RPMI7951 (cell line): ENCODE measurements at regions not wholly inside any gene's neighbourhood (a gene's known extent, or its start where the extent isn't known, plus 50 kb on each side); places are given as distances from the start of the nearest gene placed in this dataset.
"Not testable (repeated sequence)": the region's sequence is repeated elsewhere in the genome, so short reads cannot be mapped to it uniquely, and the experiment has no call there.

Experiments used
- DNase-seq: peaks from one replicate; pipeline ENCODE4 v3.0.0-alpha.2; 2012; ENCODE audit warnings: low read depth

DNA sequence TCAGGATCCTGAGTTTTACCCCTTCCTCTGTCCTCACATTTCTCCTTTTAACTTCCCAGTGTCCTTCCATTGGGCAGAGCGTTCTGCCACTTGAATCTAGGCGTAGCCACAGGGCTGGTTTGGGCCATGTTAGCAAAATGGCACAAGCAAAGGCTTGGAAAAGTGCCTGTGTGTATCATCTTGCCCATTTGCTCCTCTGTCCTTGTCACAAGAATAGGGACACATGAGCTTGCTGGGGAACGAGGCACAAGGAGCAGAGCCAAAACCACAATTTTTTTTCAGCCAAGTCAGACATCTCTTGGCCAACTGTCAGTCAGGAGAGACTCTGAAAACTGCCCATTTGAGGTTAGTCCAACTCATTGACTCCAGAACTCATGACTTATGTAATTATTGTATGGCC, 285.2 kb downstream of the ZNF248 start:
- no peak for DNase-seq

DNA sequence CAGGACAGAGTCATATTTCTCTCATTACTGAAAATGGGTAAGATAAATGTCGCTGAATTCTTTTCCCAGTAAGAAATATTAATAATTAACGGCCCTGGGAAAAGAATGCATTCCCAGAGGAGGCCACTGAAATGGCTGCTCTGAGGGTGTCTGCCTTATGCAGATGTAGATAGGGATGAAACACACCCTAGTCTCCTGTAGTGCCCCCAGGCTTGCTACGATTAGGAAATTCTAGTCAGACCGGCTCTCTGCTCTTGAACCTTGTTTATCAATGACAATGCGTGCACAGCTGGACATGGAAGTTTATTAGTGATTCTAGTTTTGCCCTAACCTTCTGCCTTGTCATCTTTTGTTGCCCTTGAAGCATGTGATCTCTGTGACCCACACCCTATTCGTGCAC, 291.1 kb downstream of the ZNF248 start:
- no peak for DNase-seq

DNA sequence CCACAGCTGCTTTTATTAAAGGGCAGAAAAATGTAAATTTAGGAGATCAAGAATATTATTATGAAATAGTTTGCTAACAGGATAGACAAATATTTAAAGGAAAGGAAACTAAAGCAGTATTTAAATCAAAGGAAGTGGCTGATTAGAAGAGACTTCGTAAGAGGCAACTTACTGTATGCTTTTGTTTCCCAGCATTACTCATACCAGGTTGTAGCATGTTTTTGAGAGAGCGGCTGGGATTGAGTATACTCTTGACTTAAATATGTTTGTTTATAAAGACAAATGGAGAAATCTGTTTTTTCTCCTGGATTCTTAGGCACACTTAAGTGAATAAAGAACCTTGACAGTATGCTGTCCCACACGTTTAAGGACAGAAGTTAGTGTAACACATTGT, 293.7 kb downstream of the ZNF248 start:
- no peak for DNase-seq

DNA sequence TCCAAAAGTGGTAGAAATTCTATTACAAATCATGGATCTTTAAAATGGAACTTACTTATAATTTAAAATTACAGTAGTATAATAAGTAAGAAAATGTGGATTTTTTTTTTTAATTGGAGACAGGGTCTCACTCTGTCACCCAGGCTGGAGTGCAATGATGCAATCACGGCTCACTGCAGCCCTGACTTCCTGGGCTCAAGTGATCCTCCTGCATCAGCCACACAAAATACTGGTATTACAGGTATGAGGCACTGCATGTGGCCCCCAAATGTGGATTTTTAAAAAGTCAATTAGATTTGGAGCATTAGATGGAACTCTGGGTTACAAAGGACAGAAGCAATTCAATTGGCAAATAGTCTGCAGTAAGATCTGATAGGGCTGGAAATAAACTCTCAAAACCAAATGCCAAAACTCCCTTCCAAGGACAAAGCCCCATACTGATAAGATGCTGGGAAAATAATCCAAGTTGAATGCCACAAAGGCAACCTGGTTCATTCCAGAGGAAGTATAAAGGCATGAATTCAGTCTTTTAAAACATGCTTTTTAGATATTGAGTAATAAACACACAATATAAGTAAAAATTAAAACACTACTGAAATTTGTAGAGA, 294.2 kb downstream of the ZNF248 start:
- no peak for DNase-seq

DNA sequence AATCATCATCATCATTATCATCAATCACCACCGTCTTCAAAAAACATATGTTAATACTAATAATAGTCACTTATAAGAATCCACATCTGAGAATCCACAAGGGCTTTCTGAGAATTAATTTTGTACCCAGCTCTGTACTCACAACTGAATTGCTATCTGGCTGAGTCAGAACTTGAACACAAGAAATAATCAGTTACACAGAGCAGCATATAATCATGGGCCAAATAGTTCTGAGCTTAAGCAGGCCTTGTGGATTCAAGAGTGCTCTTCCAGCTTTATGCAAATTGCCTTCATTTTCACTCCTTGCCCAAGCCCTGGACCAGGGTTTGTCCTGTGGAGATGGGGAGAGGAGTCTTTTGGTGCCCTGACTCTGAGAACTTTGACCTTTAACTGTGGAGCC, 304.5 kb downstream of the ZNF248 start:
- DNase-seq = no peak

DNA sequence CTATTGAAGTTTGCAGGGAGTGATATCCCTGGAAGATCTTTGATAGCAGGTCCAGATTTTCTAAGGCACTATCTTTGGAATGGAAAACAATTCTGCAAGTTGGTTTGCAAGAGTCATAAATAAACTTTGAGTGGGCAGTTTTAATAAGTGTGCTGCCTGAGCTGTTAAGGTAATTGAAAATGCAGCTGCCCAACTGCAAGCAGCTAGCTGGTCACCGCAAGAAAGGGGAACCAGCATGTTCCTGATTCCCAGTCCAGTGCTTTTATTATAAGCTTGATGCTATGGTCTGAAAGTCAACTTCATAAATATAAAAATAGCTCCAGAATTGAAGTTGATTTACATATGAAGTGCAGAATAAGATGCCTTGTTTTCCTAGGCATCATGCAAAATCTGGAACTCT, 308.4 kb downstream of the ZNF248 start:
- DNase-seq = no peak

DNA sequence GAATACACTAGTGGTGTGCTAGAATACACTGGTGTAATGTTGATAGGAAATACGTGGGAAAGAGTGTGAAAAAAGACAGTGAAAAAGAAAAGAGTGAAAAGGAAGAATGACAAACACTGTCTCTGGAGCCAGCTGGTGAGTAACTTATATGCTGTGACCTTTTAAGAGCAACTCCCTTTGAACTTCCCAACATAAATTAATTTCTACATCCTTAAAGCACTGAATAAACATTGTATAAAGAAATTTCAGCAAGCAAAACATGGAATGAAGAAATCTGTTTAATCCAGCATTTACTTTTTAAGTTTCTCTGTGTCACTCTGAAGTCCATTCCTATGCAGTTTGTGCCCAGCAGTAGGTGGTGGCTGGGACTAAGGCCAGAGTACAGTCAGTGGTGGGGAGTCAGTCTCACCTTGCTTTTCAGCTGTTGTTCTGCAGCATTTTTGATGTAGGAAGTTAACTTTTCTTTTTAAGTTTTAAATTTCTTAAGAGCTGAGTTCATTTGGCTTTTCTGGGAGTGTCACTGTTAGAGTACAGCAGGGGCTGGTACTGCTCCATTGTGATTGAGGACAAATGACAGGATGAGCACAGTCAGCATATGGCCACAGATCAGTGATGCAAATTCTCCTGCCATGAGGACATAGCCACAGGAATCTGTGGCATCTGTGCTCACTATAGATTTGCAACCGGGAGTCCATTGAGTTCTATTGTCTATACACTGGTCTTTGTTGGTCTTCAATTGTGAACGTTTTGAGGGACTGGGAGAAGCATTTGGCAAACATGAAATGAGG, 321.8 kb downstream of the ZNF248 start:
- DNase-seq = peak; percentile 31

DNA sequence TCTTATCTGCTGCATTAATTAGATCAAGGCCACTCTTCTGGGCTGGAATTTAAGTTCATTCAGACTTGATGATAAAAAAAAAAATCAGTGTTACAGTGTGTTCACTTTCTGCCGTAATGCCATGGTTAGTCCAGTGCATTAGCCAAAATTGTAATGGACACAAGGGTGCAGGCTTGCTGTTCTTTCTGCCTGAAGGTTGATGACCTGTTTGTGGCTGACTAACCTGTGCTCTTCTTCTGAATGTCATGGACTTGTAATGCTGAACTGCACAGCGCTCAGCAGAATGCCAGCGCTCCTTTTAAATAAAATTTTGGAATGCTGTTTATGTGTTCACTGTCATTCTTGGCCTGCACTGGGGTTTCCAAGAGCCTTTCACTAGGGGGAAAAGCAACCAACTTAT, 323.2 kb downstream of the ZNF248 start:
- DNase-seq = no peak

DNA sequence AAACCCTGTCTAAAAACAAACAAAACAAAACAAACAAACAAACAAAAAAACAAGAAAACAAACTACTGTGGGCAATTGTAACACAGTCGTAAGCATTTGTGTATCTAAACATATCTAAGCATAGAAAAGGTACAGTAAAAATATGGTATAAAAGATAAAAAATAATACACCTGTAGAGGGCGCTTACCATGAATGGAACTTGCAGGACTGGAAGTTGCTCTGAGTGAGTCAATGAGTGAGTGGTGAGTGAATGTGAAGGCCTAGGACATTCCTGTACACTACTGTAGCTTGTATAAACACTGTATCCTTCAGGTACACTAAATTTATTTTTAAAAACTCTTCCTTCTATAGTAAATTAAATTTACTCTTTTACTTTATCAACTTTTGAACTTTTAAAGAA, 332.0 kb downstream of the ZNF248 start:
- peak; percentile 10 for DNase-seq

DNA sequence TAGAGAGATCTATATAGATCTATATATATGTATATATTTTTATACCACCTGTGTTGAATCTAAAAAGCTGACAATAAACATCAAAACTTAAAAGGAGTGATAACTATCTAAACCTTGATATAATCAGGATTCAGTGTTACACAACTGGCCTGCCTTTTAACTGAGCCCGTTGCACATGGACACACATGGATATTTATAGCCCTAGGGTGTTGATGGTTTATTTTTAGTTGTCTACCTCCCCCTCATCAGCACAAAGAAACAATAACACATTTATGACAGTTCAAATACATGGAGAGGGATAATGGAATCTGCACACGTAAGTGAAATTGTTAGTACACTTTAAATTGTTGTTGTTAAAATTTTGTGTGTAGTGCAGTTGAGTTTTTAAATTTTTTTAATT, 336.9 kb downstream of the ZNF248 start:
- DNase-seq = no peak

DNA sequence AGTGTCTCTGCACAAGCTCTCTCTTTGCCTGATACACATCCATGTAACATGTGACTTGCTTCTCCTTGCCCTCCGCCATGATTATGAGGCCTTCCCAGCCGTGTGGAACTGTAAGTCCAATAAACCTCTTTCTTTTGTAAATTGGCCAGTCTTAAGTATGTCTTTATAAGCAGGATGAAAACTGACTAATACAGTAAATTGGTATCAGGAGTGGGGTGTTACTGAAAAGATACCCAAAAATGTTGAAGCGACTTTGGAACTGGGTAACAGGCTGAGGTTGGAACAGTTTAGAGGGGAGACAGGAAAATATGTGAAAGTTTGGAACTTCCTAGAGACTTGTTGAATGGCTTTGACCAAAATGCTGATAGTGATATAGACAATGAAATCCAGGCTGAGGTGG, 346.9 kb downstream of the ZNF248 start:
- DNase-seq = not testable (repeated sequence)

DNA sequence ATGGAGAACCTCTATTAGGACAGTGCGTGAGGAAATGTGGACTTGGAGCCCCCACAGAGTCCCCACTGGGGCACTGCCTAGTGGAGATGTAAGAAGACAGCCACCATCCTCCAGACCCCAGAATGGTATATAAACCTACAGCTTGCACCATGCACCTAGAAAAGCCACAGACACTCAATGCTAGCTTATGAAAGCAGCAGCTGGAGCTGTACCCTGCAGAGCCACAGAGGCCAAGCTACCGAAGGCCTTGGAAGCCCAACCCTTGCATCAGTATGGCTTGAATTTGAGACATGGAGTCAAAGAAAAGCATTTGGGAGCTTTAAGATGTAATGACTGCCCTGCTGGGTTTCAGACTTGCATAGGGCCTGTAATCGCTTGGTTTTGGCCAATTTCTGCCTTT, 361.3 kb downstream of the ZNF248 start:
- no peak for DNase-seq

DNA sequence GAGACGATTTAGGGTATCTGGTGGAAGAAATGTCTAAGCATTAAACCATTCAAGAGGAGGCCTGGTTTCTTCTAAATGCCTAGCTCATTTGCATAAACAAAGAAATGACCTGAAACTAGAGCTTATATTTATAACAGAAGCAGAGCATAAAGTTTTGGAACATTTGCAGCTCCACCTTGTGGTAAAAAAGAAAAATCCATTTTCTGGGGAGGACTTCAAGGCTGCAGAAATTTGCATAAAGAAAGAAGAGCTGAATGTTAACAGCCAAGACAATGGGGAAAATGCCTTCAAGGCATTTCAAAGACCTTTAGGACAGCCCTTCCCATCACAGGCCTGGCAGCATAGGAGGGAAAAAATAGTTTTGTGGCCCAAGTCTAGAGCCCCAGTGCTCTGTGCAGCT, 362.0 kb downstream of the ZNF248 start:
- DNase-seq = peak; percentile 54

DNA sequence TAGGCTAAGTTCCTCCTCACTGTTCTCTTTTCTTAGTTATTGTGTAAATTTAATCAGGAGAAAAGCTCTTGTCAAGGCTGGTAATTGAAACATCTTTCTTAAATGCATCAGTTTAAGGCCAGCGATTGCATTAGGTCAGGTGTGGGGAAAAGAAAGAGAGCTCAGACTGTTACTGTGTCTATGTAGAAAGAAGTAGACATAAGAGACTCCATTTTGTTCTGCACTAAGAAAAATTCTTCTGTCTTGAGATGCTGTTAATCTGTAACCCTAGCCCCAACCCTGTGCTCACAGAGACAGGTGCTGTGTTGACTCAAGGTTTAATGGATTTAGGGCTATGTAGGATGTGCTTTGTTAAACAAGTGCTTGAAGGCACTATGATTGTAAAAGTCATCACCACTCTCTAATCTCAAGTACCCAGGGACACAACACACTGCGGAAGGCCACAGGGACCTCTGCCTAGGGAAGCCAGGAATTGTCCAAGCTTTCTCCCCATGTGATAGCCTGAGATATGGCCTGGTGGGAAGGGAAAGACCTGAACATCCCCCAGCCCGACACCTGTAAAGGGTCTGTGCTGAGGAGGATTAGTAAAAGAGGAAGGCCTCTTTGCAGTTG, 364.1 kb downstream of the ZNF248 start:
- DNase-seq = not testable (repeated sequence)

DNA sequence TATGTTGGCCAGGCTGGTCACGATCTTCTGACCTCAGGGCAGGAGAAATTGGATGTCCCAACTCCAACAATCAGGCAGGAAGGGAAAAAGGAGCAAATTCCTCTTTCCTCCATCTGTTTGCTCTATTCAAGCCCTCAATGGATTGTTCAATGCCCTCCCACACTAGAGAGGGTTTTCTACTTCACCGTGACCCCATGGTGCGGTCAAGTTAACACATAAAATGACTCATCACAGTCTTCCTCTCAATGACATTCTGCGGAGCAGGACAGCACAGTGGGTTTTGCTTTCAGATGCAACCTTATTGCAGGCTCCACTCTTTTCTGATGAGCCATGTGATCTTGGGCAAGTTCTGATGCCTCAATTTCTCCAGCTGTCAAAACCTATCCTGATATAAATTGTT, 364.9 kb downstream of the ANKRD30A start:
- DNase-seq = peak; percentile 84

DNA sequence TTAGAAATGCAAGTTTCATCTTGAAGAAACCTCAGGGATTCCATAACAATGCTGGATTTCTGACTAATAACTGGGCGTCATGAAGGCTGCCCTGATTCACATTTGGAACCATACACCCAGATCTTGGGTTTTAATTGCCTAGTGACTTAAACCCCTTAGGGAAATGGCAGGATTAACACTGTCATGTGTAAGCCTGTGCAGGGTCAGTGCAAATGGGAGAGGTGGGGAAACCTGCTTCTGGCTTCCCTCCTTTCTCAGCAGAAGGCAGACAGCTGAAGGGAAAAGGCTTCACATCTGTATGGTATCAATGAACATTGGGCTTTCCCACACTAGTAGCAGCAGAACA, 364.2 kb downstream of the ANKRD30A start:
- DNase-seq = no peak

DNA sequence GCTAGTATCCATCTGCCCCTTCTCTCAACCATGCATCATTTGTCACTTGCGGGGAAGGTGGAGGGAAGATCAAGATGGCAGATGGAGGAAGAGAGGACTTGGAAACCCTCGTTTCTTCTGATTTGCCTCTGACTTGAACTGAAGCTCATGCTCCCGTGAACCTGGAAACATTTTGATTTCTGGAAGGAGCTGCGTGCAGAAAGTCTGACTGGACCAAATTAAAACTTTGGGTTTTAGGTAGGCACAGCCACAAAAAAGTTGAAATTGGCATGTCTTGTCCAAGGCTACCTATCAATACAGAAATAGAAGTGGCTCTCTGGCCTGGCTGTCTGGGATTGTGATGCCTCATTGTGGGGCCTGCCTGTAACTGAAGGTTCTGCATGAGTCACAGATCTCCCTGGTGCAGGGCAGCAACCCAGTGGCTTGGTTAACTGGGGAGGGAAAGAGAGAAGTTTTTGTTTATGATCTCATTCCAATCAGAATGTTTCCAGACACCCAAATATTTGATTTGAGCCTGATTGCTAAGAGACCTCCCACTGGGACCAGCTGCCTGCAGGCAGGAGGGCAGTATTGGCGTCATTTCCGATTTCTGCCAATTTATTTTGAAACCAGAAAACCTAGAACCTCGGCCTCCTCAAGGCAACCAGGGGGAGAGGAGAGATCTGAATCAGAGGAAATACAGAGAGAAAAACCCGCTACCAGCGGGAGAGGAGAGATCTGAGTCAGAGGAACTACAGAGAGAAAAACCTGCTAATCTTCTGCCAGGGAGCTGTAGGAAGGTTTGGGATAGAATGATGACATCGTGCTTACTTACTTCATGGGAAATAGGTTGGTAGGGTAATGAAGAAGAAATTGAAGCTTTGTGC, 363.6 kb downstream of the ANKRD30A start:
- peak; percentile 95 for DNase-seq

DNA sequence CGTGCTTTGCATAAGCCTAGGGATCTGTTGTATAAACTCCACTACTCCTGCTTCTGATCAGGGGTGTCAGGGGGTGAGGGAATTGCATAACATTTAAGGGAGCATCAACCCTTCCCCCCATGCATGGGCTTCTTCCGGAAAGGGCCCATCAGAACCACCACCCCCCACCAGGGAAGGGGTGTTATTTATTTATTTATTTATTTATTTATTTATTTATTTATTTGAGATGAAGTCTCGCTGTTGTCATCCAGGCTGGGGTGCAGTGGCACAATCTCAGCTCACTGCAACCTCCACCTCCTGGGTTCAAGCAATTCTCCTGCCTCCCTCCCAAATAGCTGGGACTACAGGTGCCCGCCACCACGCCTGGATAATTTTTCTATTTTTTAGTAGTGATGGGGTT, 355.2 kb downstream of the ANKRD30A start:
- DNase-seq = not testable (repeated sequence)

DNA sequence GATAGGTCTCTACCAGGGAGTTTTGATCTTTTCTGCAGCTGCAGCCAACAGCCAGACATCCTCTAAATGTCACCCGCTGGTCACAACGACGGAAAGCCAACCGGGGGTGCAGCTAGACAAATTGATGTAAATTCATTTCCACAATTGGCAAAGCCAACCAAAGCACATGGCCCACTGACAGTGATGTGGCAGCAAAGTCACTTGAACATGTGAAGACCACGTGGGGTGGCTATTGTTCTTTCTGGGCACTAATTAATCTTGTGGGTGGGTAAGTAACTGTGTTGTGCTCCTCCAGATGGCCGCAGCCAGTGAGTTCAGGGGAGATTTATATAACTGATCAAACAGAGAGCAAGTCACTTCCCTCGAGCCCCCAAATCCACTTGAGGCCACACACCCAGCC, 354.1 kb downstream of the ANKRD30A start:
- no peak for DNase-seq

DNA sequence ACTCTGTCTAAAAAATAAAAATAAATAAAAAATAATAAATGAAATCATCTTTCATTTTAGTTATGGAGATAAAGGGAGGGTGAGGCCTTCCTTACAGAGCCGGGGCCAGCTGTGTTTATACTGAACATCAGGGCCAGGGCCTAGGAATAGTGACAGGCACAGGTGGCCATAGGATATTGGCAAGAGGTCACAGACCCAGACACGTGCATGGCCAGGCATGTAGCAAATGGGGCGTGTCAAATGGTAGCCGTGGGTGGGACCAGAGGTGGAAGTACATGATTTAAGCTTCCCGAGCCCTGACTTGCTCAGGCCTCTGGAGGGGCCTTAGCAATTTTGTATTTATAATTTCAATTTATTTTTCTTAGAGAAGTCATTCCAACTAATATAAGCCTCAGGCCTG, 353.0 kb downstream of the ANKRD30A start:
- no peak for DNase-seq

DNA sequence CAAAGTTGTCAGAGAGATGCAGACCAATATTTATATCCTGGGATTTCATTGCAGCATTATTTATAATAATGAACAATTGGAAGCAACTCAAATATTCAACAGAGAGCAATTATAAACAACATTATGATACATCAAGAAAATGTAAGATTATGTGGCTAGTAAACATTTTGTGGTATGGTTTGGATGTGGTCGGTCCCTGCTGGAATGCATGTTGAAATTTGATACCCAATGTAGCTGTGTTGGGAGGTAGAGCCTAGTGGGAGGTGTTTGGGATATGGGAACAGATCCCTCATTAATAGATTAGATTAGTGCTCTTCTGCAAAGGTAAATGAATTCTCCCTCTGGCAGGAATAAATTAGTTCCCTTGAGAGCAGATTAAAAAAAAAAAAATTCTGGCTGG, 350.9 kb downstream of the ANKRD30A start:
- DNase-seq = peak; percentile 8

DNA sequence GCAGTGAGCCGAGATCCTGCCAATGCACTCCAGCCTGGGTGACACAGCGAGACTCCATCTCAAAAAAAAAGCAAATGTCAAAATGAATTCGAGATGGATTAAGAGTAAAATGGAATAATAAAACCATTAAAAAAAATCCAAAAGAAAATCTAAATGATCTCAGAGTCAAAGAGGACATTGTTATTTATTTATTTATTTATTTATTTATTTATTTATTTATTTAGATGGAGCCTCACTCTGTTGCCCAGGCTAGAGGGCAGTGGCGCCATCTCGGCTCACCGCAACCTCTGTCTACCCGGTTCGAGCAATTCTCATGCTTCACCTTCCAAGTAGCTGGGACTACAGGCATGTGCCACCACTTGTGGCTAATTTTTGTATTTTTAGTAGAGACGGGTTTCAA, 349.2 kb downstream of the ANKRD30A start:
- no peak for DNase-seq
